ENCODE measurements at regions not wholly inside any gene's neighbourhood (a gene's known extent, or its start where the extent isn't known, plus 50 kb on each side); places are given as distances from the start of the nearest gene placed in this dataset.

DNA sequence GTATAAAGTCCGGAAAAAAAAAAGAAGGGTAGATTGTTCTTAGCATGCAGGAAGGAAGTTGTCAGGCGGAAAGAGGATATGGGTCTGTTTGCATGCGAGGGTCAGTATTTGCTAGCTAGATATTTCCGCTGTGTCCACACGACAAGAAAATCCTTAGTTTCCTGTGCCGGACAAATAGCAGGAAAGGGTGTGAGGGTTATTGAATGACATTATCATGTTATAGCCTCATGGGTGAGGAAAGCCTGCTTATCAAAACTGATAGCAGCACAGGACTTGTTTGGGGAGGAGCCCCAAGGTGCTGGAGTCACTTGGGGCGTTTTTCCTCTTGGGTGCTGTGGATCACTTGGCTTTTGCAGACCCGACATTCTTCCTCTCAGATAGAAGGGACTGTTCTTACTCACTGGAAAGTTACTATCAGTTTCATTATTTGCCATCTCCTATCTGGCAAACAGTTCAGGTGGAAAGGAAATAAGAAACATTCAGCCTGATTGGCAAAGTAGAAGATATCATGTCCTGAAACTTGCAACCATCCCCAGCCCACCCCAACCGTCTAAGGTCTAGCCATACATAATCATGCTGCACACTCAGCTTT, 127.2 kb upstream of the DPH6 start:
- no peaks in the 10 kb centered on the region for H3K9me3 ChIP-seq (ENCODE audit: control insufficient read depth in 3 of 3, low read length in 3 of 3)
- peaks cover 0 to 9% (median 8%) of the 10 kb centered on the region in 3 donors for H3K4me1 ChIP-seq (ENCODE audit: control insufficient read depth in 3 of 3, insufficient read depth in 3 of 3, low read length in 3 of 3)
- no peak overlapping the region for H3K27ac ChIP-seq (ENCODE audit: low read depth, low read length)
- no peak overlapping the region for H3K4me3 ChIP-seq (ENCODE audit: low read length in 3 of 3)
- no peaks in the 10 kb centered on the region for H3K27me3 ChIP-seq (ENCODE audit: control insufficient read depth in 3 of 3, insufficient read depth in 3 of 3, low read length in 3 of 3)
- H3K9ac ChIP-seq (ENCODE audit: low read depth in 1 of 3, low read length in 3 of 3): no peak overlapping the region
- no peaks in the 10 kb centered on the region for H3K36me3 ChIP-seq (ENCODE audit: control insufficient read depth in 3 of 3, insufficient read depth in 3 of 3, low read length in 3 of 3)

- no peak overlapping the region for H3K27ac ChIP-seq (ENCODE audit: low read depth, low read length)
- no peaks in the 10 kb centered on the region for H3K9me3 ChIP-seq (ENCODE audit: control insufficient read depth in 3 of 3, low read length in 3 of 3)
- H3K36me3 ChIP-seq (ENCODE audit: control insufficient read depth in 3 of 3, insufficient read depth in 3 of 3, low read length in 3 of 3): no peaks in the 10 kb centered on the region
- no peaks in the 10 kb centered on the region for H3K27me3 ChIP-seq (ENCODE audit: control insufficient read depth in 3 of 3, insufficient read depth in 3 of 3, low read length in 3 of 3)
- no peak overlapping the region for H3K9ac ChIP-seq (ENCODE audit: low read depth in 1 of 3, low read length in 3 of 3)
- H3K4me1 ChIP-seq (ENCODE audit: control insufficient read depth in 3 of 3, insufficient read depth in 3 of 3, low read length in 3 of 3): peaks cover 0 to 8% (median 8%) of the 10 kb centered on the region in 3 donors
- no peak overlapping the region for H3K4me3 ChIP-seq (ENCODE audit: low read length in 3 of 3)
Observed at GRCh38 chr15:35674873-35675781, 129.2 kb upstream of the DPH6 start.

GRCh38 chr15:35678774-35679173, 132.8 kb upstream of the DPH6 start:
- H3K4me3 ChIP-seq (ENCODE audit: low read length in 3 of 3): no peak overlapping the region
- H3K36me3 ChIP-seq (ENCODE audit: control insufficient read depth in 3 of 3, insufficient read depth in 3 of 3, low read length in 3 of 3): no peaks in the 10 kb centered on the region
- no peak overlapping the region for H3K27ac ChIP-seq (ENCODE audit: low read depth, low read length)
- no peaks in the 10 kb centered on the region for H3K4me1 ChIP-seq (ENCODE audit: control insufficient read depth in 3 of 3, insufficient read depth in 3 of 3, low read length in 3 of 3)
- H3K9me3 ChIP-seq (ENCODE audit: control insufficient read depth in 3 of 3, low read length in 3 of 3): no peaks in the 10 kb centered on the region
- no peaks in the 10 kb centered on the region for H3K27me3 ChIP-seq (ENCODE audit: control insufficient read depth in 3 of 3, insufficient read depth in 3 of 3, low read length in 3 of 3)
- H3K9ac ChIP-seq (ENCODE audit: low read depth in 1 of 3, low read length in 3 of 3): no peak overlapping the region

- Histone ChIP-seq H3K4me3 (ENCODE audit: low read length in 3 of 3) (no peak overlapping the region), H3K9me3 (ENCODE audit: control insufficient read depth in 3 of 3, low read length in 3 of 3) (no peaks in the 10 kb centered on the region), H3K27me3 (ENCODE audit: control insufficient read depth in 3 of 3, insufficient read depth in 3 of 3, low read length in 3 of 3) (no peaks in the 10 kb centered on the region), H3K4me1 (ENCODE audit: control insufficient read depth in 3 of 3, insufficient read depth in 3 of 3, low read length in 3 of 3) (no peaks in the 10 kb centered on the region), H3K9ac (ENCODE audit: low read depth in 1 of 3, low read length in 3 of 3) (no peak overlapping the region), H3K36me3 (ENCODE audit: control insufficient read depth in 3 of 3, insufficient read depth in 3 of 3, low read length in 3 of 3) (no peaks in the 10 kb centered on the region), H3K27ac (ENCODE audit: low read depth, low read length) (no peak overlapping the region)
Observed at GRCh38 chr15:35679186-35679585, 133.2 kb upstream of the DPH6 start.

GRCh38 chr15:35680951-35681350, 135.0 kb upstream of the DPH6 start:
- no peak overlapping the region for H3K4me3 ChIP-seq (ENCODE audit: low read length in 3 of 3)
- no peaks in the 10 kb centered on the region for H3K27me3 ChIP-seq (ENCODE audit: control insufficient read depth in 3 of 3, insufficient read depth in 3 of 3, low read length in 3 of 3)
- no peak overlapping the region for H3K9ac ChIP-seq (ENCODE audit: low read depth in 1 of 3, low read length in 3 of 3)
- no peaks in the 10 kb centered on the region for H3K4me1 ChIP-seq (ENCODE audit: control insufficient read depth in 3 of 3, insufficient read depth in 3 of 3, low read length in 3 of 3)
- no peak overlapping the region for H3K27ac ChIP-seq (ENCODE audit: low read depth, low read length)
- no peaks in the 10 kb centered on the region for H3K9me3 ChIP-seq (ENCODE audit: control insufficient read depth in 3 of 3, low read length in 3 of 3)
- H3K36me3 ChIP-seq (ENCODE audit: control insufficient read depth in 3 of 3, insufficient read depth in 3 of 3, low read length in 3 of 3): no peaks in the 10 kb centered on the region

DNA sequence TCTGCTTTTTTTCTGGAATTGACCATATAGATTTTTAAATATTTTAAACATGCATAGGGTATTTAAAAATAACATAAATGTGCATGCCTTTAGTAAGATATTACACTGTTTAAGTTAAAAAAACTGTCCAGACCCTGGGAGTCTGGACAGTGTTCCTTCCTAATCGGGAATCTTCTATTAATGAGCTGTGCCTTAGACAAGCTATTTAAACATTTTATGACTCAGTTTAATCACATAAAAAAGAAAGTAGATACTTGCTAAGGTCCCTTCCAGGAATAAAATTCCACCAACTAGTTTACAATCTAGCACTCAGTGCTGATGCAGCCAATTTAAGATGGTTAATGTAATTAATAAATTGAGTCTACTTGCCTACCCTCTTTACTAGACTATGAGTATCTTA, 140.4 kb upstream of the DPH6 start:
- Histone ChIP-seq H3K27ac (ENCODE audit: low read depth, low read length) (no peak overlapping the region), H3K9ac (ENCODE audit: low read depth in 1 of 3, low read length in 3 of 3) (no peak overlapping the region), H3K36me3 (ENCODE audit: control insufficient read depth in 3 of 3, insufficient read depth in 3 of 3, low read length in 3 of 3) (no peaks in the 10 kb centered on the region), H3K4me3 (ENCODE audit: low read length in 3 of 3) (no peak overlapping the region), H3K4me1 (ENCODE audit: control insufficient read depth in 3 of 3, insufficient read depth in 3 of 3, low read length in 3 of 3) (peaks cover 8 to 12% (median 8%) of the 10 kb centered on the region in 3 donors), H3K9me3 (ENCODE audit: control insufficient read depth in 3 of 3, low read length in 3 of 3) (no peaks in the 10 kb centered on the region), H3K27me3 (ENCODE audit: control insufficient read depth in 3 of 3, insufficient read depth in 3 of 3, low read length in 3 of 3) (no peaks in the 10 kb centered on the region)

GRCh38 chr15:35689266-35689665, 143.3 kb upstream of the DPH6 start:
- Histone ChIP-seq H3K36me3 (ENCODE audit: control insufficient read depth in 3 of 3, insufficient read depth in 3 of 3, low read length in 3 of 3) (no peaks in the 10 kb centered on the region), H3K4me1 (ENCODE audit: control insufficient read depth in 3 of 3, insufficient read depth in 3 of 3, low read length in 3 of 3) (peaks cover 13 to 28% (median 24%) of the 10 kb centered on the region in 3 donors), H3K27me3 (ENCODE audit: control insufficient read depth in 3 of 3, insufficient read depth in 3 of 3, low read length in 3 of 3) (no peaks in the 10 kb centered on the region), H3K27ac (ENCODE audit: low read depth, low read length) (no peak overlapping the region), H3K4me3 (ENCODE audit: low read length in 3 of 3) (no peak overlapping the region), H3K9me3 (ENCODE audit: control insufficient read depth in 3 of 3, low read length in 3 of 3) (no peaks in the 10 kb centered on the region), H3K9ac (ENCODE audit: low read depth in 1 of 3, low read length in 3 of 3) (no peak overlapping the region)

DNA sequence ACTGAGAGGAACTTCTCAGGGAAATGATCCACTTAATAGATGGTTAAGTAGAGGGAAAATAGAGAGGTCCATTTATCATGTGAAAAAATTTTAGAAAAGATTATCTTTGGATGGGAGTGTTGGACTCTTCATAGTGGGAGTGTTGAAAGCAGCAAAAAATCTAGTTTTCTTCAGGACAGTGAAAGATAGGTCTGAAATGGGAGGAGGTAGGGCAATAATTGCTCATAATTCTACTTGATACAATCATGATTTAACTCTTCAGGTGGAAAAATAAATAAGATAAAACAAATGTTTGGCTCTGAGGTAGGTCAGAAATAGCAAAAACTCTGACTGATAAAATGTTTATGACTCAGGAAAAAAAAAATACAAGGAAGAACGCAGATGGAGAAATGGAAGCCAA, 144.1 kb upstream of the DPH6 start:
- Histone ChIP-seq H3K27me3 (ENCODE audit: control insufficient read depth in 3 of 3, insufficient read depth in 3 of 3, low read length in 3 of 3) (no peaks in the 10 kb centered on the region), H3K9me3 (ENCODE audit: control insufficient read depth in 3 of 3, low read length in 3 of 3) (no peaks in the 10 kb centered on the region), H3K36me3 (ENCODE audit: control insufficient read depth in 3 of 3, insufficient read depth in 3 of 3, low read length in 3 of 3) (no peaks in the 10 kb centered on the region), H3K27ac (ENCODE audit: low read depth, low read length) (no peak overlapping the region), H3K4me1 (ENCODE audit: control insufficient read depth in 3 of 3, insufficient read depth in 3 of 3, low read length in 3 of 3) (peaks cover 13 to 28% (median 24%) of the 10 kb centered on the region in 3 donors), H3K9ac (ENCODE audit: low read depth in 1 of 3, low read length in 3 of 3) (peak overlapping the region in 1 of 3 donors; percentile 55), H3K4me3 (ENCODE audit: low read length in 3 of 3) (no peak overlapping the region)

GRCh38 chr15:35690698-35691116, 144.7 kb upstream of the DPH6 start:
- Histone ChIP-seq H3K4me3 (ENCODE audit: low read length in 3 of 3) (peak overlapping the region; percentile 11 to 31 (median 25)), H3K27me3 (ENCODE audit: control insufficient read depth in 3 of 3, insufficient read depth in 3 of 3, low read length in 3 of 3) (no peaks in the 10 kb centered on the region), H3K9ac (ENCODE audit: low read depth in 1 of 3, low read length in 3 of 3) (peak overlapping the region in 2 of 3 donors; percentile 55 to 67), H3K9me3 (ENCODE audit: control insufficient read depth in 3 of 3, low read length in 3 of 3) (no peaks in the 10 kb centered on the region), H3K36me3 (ENCODE audit: control insufficient read depth in 3 of 3, insufficient read depth in 3 of 3, low read length in 3 of 3) (no peaks in the 10 kb centered on the region), H3K4me1 (ENCODE audit: control insufficient read depth in 3 of 3, insufficient read depth in 3 of 3, low read length in 3 of 3) (peaks cover 13 to 28% (median 24%) of the 10 kb centered on the region in 3 donors), H3K27ac (ENCODE audit: low read depth, low read length) (peak overlapping the region; percentile 70)

DNA sequence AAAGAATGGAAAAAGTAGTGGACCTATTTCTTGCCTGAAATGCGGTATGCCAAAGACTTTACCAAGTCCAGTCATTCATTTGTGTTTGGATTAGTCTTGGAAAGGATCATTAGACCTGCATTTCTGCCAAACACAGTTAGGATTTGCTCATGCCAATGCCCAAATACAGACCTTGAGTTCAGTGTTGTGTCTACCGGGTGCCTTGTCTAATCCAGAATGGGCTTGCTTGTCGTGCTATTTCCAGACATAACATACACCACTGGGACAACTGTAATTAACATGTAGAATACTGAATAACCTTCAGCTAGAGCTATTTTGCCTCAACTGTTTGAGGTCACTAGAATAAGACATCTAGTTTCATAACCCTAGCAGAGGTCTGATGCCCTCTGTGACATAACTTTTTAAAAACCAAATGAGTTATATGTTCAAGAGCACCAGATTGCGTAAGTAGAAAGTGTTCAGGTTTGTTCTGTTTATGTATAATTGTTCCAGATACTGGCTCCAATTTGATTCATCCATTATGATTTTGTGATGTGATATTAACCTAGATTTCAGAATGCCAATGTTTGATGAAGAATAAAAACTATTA, 145.3 kb upstream of the DPH6 start:
- Histone ChIP-seq H3K27ac (ENCODE audit: low read depth, low read length) (peak overlapping the region; percentile 70), H3K27me3 (ENCODE audit: control insufficient read depth in 3 of 3, insufficient read depth in 3 of 3, low read length in 3 of 3) (no peaks in the 10 kb centered on the region), H3K9me3 (ENCODE audit: control insufficient read depth in 3 of 3, low read length in 3 of 3) (no peaks in the 10 kb centered on the region), H3K4me3 (ENCODE audit: low read length in 3 of 3) (peak overlapping the region; percentile 11 to 31 (median 25)), H3K36me3 (ENCODE audit: control insufficient read depth in 3 of 3, insufficient read depth in 3 of 3, low read length in 3 of 3) (no peaks in the 10 kb centered on the region), H3K4me1 (ENCODE audit: control insufficient read depth in 3 of 3, insufficient read depth in 3 of 3, low read length in 3 of 3) (peaks cover 13 to 28% (median 24%) of the 10 kb centered on the region in 3 donors), H3K9ac (ENCODE audit: low read depth in 1 of 3, low read length in 3 of 3) (peak overlapping the region in 2 of 3 donors; percentile 55 to 67)

Data from skeletal muscle tissue (tissue), 3 donors.